ENCODE measurements at regions not wholly inside any gene's neighbourhood (a gene's known extent, or its start where the extent isn't known, plus 50 kb on each side); places are given as distances from the start of the nearest gene placed in this dataset.

- TF ChIP-seq, protein P1, sequence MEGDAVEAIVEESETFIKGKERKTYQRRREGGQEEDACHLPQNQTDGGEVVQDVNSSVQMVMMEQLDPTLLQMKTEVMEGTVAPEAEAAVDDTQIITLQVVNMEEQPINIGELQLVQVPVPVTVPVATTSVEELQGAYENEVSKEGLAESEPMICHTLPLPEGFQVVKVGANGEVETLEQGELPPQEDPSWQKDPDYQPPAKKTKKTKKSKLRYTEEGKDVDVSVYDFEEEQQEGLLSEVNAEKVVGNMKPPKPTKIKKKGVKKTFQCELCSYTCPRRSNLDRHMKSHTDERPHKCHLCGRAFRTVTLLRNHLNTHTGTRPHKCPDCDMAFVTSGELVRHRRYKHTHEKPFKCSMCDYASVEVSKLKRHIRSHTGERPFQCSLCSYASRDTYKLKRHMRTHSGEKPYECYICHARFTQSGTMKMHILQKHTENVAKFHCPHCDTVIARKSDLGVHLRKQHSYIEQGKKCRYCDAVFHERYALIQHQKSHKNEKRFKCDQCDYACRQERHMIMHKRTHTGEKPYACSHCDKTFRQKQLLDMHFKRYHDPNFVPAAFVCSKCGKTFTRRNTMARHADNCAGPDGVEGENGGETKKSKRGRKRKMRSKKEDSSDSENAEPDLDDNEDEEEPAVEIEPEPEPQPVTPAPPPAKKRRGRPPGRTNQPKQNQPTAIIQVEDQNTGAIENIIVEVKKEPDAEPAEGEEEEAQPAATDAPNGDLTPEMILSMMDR (IDR thresholded peaks at IDR 0.05), result no peak
- no peak for TF ChIP-seq POLR2AphosphoS5 (IDR thresholded peaks at IDR 0.05)
- no peak for TF ChIP-seq POLR2A (IDR thresholded peaks at IDR 0.05)
- no peak for TF ChIP-seq EP300 (IDR thresholded peaks at IDR 0.05)
Measured at GRCh38 chr11:80898910-80899309, 1458.1 kb upstream of the TENM4 start.
